ENCODE measurements at regions not wholly inside any gene's neighbourhood (a gene's known extent, or its start where the extent isn't known, plus 50 kb on each side); places are given as distances from the start of the nearest gene placed in this dataset.

- Histone ChIP-seq H3K4me3 (no peak overlapping the region), H3K27ac (no peak overlapping the region), H3K36me3 (no peaks in the 10 kb centered on the region), H3K4me1 (peaks cover 0 to 7% (median 0%) of the 10 kb centered on the region in 12 donors), H3K9me3 (no peaks in the 10 kb centered on the region), H3K27me3 (no peaks in the 10 kb centered on the region)
- ATAC-seq (no peak), DNase-seq (no peak)
- no peak for TF ChIP-seq POLR2A (IDR thresholded peaks at IDR 0.05)
- TF ChIP-seq, protein P1, sequence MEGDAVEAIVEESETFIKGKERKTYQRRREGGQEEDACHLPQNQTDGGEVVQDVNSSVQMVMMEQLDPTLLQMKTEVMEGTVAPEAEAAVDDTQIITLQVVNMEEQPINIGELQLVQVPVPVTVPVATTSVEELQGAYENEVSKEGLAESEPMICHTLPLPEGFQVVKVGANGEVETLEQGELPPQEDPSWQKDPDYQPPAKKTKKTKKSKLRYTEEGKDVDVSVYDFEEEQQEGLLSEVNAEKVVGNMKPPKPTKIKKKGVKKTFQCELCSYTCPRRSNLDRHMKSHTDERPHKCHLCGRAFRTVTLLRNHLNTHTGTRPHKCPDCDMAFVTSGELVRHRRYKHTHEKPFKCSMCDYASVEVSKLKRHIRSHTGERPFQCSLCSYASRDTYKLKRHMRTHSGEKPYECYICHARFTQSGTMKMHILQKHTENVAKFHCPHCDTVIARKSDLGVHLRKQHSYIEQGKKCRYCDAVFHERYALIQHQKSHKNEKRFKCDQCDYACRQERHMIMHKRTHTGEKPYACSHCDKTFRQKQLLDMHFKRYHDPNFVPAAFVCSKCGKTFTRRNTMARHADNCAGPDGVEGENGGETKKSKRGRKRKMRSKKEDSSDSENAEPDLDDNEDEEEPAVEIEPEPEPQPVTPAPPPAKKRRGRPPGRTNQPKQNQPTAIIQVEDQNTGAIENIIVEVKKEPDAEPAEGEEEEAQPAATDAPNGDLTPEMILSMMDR (IDR thresholded peaks at IDR 0.05) = no peak
- intact Hi-C loops (cut with DNase I) = no loop called here
- 82 to 91% (median 85%) methylated on average over 12 of the region's 12 CpGs for WGBS, 4 donors
Observed at GRCh38 chr2:8623576-8623957, 58.3 kb upstream of the ID2 start.

- no peak for TF ChIP-seq POLR2A (IDR thresholded peaks at IDR 0.05)
- TF ChIP-seq, protein P1 (IDR thresholded peaks at IDR 0.05) = no peak
- ATAC-seq = no peak
- Histone ChIP-seq H3K4me3 (no peak overlapping the region), H3K36me3 (no peaks in the 10 kb centered on the region), H3K9me3 (no peaks in the 10 kb centered on the region), H3K27me3 (no peaks in the 10 kb centered on the region), H3K4me1 (peaks cover 0 to 7% (median 0%) of the 10 kb centered on the region in 12 donors), H3K27ac (no peak overlapping the region)
- 55 to 69% (median 59%) methylated on average over 7 to 11 of the region's 11 CpGs for WGBS, 4 donors
- no peak for DNase-seq
- intact Hi-C loops (cut with DNase I) = no loop called here
Observed at GRCh38 chr2:8623958-8624591, 57.8 kb upstream of the ID2 start.

- peaks cover 0 to 7% (median 0%) of the 10 kb centered on the region in 12 donors for H3K4me1 ChIP-seq
- no peaks in the 10 kb centered on the region for H3K36me3 ChIP-seq
- intact Hi-C loops (cut with DNase I) = no loop called here
- no peaks in the 10 kb centered on the region for H3K9me3 ChIP-seq
- no peaks in the 10 kb centered on the region for H3K27me3 ChIP-seq
- no peak overlapping the region for H3K27ac ChIP-seq
- TF ChIP-seq, protein P1 (IDR thresholded peaks at IDR 0.05) = no peak
- TF ChIP-seq POLR2A (IDR thresholded peaks at IDR 0.05) = no peak
- WGBS, 4 donors = 85 to 89% (median 87%) methylated on average over 14 of the region's 14 CpGs
- H3K4me3 ChIP-seq = no peak overlapping the region
- ATAC-seq (no peak), DNase-seq (no peak)
Observed at GRCh38 chr2:8624855-8625398, 56.9 kb upstream of the ID2 start.

- H3K36me3 ChIP-seq = no peaks in the 10 kb centered on the region
- H3K27ac ChIP-seq = no peak overlapping the region
- ATAC-seq = no peak
- 92 to 98% (median 94%) methylated on average over 22 to 24 of the region's 24 CpGs for WGBS, 4 donors
- no peak for DNase-seq
- no peak for TF ChIP-seq POLR2A (IDR thresholded peaks at IDR 0.05)
- TF ChIP-seq, protein P1 (IDR thresholded peaks at IDR 0.05) = no peak
- H3K4me1 ChIP-seq = peaks cover 0 to 7% (median 0%) of the 10 kb centered on the region in 12 donors
- no peaks in the 10 kb centered on the region for H3K9me3 ChIP-seq
- H3K4me3 ChIP-seq = no peak overlapping the region
- no peaks in the 10 kb centered on the region for H3K27me3 ChIP-seq
- intact Hi-C loops (cut with DNase I) = no loop called here
Observed at GRCh38 chr2:8625399-8626300, 56.2 kb upstream of the ID2 start.

All from heart left ventricle (tissue), 16 donors.